Hematopoietic multipotent progenitor cell treated with erythropoietin and hydrocortisone succinate and interleukin-3 and kit ligand, for 8 days (in vitro differentiated cells): ENCODE measurements at regions not wholly inside any gene's neighbourhood (a gene's known extent, or its start where the extent isn't known, plus 50 kb on each side); places are given as distances from the start of the nearest gene placed in this dataset.

Experiments used
- DNase-seq: peaks from one replicate; pipeline ENCODE4 v3.0.0-alpha.2; 2015

DNA sequence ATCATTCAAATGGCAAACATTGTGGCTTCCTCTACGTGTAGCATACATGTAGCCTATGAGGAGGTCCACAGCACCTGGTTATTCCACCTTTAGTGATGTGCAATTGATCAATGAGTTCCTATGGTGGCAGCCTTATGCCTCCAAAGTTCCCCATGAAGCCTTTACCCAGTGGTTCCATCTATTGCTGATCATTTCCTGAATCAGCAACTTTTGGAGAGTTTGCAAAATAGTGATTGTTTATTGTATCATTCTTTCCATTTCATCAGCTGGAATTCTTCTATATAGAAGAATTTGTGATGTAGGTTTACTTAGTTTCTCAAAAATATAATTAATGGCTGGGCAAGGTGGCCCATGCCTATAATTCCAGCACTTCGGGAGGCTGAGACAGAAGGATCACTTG lies 380.2 kb upstream of the MKI67 start:
- DNase-seq = no peak

DNA sequence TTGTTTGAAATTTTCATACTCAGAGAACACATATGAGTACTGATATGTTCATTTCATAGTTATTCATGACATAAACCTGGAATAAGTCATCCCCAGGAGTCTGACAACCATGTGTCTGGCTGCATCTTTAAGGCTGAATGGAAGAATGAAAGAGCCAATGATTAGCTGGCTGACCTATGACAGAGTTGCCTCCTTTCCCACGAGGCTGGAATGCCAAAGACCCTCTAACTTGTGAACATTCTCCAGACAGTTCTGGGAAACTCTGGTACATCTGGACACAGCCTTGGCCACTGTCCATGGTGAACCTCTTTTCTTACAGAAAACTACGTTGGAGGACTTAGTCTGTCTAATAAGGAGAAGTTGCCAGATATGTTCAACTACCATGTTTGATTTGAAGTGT lies 380.8 kb upstream of the MKI67 start:
- DNase-seq = no peak

DNA sequence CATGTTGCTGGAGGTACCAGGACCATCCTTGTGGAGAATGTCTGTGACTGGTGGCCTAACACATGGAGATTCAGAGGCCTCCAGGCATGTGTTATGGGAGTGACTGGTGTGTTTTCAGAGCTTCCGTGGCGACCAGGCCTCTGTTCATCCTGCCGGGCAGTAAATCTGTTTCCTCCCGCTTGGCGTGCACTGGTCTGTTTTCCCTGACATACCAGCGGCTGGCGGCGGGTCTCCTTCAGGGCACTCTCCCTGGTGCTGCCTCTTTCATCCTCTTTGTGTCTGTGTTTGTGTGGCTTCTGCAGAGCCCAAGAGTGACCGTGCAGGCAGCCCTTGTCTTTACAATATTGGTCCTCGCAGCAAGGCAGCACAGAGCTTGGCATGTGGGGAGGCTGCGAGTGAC lies 385.1 kb upstream of the MKI67 start:
- DNase-seq = no peak

DNA sequence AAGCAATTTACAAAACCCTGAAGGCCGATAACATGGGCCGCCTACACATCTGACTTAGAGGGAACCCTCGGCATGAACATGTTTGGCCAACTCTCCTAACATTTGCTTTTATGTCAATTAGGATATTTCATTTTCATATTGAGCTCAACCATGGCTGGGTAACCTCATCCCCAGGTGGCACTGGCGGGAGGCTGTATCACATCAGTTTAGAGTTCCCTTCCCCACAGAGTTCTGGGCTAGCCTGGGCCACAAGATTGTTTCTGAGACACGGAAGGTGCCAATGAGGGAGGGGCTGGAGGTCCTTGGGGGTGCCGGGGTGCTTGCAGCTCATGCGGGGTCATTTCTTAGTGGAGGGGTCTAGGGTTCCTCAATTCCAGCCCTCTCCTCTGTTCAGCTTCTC lies 386.5 kb upstream of the MKI67 start:
- DNase-seq = no peak

DNA sequence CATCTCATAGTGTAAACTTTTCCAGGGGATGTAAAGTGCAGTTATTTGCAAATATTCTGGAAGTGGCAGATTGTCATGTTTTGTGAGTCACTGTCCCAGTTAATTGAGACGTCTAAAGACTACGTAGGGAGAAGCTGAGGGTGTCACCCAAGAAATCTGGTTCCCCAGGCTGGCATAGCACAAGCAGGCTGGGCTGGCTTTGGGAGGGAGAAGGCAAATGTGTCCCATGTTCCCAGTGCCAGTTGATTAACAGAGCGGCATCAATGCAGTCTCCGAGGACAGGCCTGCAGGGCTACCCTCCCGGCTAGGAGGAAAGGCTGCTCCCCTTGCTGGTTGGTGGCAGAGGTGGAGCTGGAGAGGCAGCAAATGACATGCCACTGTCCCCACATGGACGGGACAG lies 388.3 kb upstream of the MKI67 start:
- DNase-seq = no peak

DNA sequence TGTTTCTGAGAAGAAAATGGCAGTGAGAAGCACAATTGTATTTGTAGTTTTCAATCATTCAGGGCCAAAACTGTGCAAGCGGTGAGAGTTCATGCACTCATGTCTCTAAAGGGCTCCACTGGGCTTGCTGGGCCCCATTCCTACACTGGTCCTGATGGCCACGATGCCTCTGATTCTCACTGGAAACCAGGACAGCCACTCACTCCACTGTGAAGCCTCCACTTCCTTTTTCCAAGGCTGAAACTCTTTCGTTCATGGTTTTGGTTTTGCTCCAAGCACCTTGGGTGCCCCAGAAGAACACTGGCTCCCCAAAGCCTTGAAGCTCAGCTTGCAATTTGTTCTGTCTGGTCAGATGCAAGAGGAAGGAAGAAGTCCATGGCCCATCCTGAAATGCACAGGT lies 390.0 kb upstream of the MKI67 start:
- no peak for DNase-seq

DNA sequence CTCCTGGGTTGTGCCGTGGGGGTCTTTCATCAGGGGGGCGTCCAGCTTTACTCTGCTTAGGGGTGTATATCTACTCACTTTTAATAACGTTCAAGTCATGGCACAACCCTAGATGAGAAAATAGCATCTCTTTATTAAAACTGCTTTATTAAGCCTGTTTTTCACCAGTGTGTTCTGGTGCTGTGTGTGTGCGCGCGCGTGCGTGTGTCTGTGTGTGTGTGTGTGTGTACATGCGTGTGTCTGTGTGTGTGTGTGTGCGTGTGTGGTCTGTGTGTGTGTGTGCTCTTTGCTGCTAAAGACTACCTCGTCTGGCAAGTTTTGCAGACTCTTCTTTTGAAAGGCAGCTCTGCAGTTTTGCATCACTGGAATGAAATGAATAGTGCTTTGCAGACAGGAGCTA lies 390.9 kb upstream of the MKI67 start:
- DNase-seq = no peak

DNA sequence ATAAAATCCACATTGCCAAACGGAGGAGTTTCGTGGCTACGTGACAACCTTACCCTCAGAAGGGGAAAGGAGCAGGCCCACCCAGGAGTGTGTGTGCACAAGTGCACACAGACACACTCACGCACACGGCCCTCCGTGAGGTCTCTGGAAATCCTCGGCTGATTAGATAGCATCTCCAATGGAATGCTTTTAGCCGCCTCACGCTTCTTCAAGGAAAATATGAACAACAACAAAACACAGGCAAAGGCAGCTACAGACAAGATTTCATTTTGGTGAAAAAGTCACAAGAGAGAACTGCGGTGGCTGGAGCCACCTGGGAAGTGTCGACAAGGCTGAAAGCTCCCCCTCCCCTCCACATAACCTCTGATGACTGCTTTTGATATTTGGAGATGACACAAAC lies 391.8 kb upstream of the MKI67 start:
- DNase-seq = no peak

DNA sequence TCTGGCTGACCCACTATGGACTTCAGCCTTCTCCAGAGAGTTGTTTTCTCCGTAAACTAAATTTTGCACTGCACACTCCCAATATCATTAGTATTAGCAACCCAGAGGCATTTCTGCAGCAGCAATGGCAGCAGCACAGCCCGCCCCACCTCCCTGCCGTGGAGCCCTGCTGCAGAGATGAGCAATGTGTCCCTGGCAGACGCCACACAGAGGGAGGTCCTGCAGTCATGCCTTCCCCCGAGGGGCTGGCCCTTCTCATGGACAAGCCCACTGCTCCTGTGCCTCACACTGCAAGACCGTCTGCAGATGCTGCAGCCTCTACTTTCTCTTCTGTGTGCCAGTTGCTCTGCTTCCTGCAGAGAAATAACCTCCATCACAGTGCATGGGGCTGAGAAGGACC lies 393.4 kb upstream of the MKI67 start:
- no peak for DNase-seq

DNA sequence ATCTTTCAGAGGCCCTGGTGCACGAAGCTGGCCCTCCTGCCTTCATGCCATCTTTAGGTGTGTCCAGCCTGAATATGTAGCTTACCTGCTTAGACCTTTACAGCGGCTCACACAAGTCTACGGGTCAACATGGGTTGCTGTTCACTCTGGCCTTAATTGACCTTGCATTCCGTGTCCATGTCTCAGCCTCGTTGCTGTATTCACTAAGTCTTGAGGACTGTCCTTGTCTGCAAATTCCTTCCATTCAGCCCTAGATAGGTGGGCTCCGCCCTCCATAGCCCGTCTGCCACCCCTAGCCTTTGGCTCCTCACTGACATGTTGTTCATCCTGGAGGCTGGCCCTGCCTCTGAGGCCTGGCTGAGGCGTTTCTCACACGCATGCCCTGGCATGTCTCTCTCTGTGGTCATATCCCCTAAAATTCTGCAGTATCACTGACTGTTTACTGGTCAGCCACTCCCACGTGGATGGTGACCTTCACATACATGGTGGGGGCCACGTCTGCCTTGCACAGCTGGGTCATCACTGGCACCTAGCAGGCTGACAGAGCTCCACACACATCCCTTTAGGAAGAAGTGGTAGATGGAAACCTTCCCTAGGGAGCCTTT lies 394.1 kb upstream of the MKI67 start:
- no peak for DNase-seq

DNA sequence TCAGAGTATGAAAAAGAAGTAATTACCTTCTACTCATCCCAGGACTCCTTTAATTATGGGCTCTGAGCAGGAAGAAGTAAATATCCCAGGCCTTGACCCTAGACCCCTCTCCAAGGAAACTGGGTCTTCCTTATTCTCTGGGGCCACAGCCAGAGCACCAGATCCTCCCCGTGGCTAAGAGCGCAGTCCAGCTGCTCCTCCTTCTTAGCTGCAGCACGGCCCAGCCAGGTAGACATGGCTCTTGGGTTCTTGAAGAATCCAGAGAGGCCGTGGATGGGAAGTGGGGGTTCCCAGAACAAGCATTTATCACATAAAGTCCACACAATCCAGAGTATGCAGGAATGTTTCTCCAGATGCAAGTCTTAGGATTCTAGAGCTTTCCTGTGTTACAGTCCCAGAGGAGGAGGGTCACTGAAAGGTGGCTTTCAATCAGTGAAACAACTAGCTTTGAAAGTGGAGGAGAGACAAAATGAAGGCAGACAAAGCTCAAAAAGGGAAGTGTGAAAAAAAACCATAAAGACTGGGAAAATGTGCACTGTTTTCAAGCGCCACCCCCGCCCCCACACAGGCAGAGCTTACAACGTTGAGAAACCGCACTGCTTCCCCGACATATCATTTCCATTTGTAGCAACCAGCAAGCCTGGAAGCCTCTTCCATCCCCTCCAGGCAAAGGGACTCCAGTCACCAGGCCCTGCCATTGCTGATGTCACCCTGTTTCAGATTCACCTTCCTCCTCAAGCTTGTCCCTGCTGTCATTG lies 396.5 kb upstream of the MKI67 start:
- no peak for DNase-seq

DNA sequence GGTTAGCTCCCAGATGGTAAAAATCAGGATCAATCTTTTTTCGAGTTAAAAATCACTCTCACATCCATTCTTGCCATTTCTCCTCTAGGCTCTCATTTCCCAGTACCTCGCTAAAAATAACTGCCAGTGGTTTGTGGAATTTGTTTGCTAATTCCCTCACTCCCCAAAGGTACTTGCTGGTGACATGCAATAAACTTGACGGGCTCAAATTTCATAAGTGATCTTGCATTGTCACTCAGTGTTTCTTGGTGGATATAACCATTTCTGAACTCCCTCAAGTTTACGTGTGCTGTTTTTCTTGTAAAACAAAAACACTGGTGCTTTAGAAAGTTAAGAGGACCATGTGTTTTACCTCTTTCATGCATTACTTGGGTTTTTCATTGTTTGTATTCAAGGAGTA lies 399.2 kb upstream of the MKI67 start:
- no peak for DNase-seq

DNA sequence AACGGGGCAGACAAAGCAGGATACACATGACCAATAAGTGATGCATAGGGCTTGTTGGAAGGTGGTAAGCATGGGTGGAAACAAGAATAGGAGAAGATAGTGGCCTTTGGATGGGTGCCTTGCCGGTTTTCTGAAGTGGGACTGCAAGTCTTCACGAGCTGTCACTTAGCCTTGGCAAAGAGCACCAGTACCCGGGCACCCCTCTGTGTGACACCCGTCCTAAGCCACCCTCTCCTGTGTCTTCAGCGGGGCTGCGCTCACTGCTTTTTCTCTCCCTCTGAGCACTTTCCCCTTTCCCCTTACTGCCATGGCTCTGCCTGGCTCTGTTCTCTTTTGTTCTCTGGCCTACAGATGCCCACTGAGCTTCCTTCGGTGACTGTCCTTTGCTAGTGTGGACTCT lies 399.7 kb upstream of the MKI67 start:
- no peak for DNase-seq

DNA sequence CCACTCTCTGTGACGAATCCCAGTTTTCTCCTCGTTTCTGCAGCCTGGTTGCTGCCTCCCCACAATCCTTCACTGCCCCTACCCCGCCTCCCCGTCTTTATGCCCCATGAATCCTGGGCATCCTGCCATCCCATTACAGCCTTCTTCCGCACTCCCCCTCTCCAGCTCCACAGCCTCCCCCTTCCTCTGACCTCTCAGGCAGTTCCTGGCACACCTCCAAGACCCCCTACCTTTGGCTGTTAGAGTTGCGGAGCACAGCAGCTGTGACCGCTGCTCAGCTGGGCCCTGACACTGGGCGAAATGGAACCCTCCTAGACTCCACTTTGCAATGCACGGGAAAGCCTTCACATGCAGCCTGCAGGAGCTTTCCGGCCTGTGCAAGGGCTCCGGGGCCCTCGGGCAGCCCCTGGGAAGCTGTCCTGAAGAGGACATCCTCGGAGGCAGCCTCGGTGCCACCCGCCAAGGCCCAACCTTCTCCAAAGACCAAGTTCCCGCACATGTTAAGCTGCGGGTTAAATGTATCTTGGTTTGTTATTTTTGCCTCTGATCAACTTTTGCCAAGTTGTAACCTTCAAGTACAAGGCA lies 400.7 kb upstream of the MKI67 start:
- DNase-seq = no peak

DNA sequence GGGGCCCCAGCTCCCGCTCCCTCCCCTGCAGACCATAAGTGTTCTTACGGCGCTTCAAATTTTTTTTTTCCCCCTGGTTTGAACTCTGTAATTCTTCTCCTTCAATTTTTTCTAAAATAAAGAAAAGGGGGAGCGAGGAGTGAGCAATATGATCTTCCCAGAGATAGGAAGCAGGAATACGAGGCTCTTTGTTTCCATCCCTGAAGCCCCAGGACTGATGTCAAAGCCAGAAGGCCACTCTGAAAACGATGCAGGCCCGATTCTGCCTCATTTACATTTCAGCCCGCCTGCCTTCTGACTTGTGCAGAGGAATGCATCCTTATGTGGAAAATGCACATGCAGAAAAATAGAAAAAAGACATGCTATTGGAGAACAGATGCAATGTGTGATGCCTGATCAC lies 401.5 kb upstream of the MKI67 start:
- no peak for DNase-seq

DNA sequence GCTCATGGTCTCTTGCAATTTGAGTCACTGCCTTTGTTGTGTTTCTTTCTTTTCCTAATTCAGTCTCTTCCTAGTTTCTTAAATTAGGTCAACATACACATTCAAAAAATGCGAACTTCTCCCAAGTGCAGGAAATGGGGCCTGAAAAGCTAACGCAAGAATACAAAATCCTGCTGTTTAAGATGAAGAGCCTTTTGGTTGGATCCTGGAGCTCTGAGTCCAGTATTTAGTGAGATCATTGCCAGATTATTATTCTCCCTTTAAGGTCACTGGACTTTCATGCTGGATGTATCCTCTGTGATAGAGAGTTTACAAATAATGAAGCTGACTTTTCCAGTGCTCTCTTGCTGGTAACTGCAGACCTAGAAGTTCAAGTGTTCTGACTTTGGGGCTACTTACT lies 401.9 kb upstream of the MKI67 start:
- DNase-seq = no peak

DNA sequence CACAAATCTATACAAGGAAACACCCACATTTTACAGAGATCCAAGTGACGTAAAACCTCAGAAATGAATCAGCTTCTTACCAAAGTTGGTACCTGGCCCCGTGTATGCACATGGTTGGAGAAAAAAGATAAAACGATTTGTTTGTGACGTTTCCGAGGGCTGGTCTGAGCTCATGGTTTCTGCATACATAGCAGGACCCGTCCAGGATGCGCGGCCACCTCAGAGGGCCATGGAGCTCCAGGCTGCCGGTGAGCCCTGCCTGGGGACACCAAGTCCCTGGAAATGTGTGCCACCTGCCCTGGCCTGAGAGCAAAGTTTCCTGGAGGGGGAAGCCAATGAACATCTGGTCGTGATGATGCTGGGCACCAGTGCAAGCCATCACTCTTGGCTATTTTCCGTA lies 402.6 kb upstream of the MKI67 start:
- no peak for DNase-seq

DNA sequence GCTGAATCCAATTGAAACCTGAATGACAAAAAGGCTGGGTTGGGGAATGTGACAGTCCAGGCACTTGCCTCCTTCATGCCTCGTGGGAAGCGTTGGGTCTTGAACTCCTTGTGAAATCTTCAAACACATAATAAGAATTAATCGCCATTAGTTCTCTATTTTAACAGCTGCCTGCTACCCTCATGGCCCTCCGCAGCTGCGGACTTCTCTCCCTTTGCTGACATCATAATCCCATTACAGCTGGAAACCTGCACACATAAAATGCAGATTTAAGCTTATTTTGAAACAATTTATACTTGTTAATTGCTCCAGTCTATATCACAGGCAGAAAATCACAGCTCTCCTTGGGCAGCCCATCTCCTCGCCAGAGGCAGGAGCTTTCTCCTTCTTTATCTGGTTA lies 403.0 kb upstream of the MKI67 start:
- no peak for DNase-seq

DNA sequence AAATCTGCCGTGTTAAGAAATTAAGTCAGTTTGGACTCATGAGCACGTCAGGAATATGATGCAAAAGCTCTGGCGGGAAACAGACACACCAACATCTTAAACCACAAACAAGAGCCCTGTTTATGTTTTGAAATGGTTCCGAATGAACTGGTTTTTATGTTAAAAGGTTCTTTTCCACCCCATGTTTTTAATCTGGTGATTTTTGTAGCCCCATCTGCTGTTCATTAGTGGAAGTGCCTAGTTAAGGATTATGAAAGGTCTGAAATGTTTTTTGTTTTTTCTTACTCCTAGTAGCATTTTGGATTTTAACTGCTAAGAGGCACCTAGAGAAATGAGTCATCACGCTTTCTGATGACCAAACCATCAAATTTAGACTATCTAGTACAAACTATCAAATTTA lies 404.1 kb upstream of the MKI67 start:
- peak; percentile 28 for DNase-seq

DNA sequence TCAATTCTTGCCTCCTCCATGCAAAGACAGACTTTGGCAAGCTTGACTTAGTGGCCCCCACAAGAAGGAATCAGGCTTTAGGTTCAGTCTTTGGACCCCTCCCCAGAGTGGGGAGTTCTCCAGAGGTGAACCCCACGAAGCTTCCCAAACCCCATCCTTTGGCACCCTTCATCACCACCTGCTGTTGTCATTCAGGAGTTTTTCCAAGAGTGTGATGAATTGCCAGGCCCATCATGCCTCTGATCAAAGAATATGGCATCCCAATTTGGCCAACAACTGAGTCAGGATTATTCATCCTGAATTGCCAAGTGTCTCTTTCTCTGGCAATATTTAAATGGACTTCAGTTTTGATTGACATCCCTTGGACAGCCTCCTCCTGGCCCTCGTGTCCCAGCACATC lies 404.7 kb upstream of the MKI67 start:
- no peak for DNase-seq

DNA sequence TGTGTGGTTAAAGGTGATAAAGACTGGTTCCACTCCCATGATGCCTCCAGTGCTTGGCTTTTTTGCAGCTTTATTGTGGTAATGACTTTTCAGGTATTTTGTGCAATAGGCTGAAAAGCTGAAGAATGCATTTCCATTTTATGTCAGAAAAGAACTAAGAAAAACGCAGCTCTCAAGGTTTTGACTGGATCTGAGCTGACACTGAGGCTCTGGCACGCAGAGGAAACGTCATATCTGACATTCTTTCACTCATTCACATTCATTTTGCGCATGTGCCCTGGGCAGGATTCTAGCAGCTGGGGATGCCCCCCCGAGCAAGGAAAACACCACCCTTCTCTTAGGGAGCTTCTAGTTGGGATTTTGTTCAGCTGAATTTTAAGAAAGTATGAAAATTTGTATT lies 408.5 kb upstream of the MKI67 start:
- no peak for DNase-seq

DNA sequence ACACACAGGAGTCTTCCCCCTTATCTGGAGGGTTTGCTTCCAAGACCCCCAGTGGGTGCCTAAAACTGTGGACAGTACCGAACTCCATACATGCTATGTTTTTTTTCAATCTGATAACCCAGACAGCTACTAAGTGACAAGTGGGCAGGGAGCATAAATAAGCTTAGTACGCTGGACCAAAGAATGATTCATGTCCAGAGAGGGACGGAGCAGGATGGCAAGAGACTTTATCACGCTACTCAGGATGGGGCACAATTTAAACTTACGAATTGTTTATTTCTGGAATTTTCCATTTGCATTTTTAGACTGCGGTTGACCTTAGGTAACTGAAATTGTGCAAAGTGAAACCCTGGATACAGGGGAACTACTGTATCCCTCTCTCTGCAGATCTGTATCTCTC lies 410.0 kb upstream of the MKI67 start:
- DNase-seq = no peak

DNA sequence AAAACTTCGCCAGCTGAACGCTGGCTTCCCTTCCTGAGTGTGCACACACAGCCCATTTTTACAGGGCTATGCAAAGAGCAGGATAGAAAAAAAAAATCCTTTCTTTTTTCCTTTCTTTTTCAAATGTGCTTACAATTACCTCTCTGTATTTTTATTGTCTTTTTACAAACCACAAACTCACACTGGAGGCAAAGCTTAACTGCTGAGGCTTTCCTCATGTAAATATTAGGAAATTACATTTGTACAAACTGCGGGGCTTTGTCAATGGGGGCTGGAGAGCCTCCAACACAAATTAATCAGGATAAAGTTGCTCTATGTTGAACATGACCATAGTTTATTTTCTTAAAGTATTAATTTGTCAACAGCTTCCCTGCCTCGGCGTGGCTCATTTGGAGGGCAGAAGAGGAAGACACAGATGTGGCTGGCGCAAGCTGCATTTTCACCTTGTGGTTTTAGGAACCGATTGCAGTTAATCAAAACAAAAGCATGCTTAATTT lies 411.7 kb upstream of the MKI67 start:
- DNase-seq = no peak

DNA sequence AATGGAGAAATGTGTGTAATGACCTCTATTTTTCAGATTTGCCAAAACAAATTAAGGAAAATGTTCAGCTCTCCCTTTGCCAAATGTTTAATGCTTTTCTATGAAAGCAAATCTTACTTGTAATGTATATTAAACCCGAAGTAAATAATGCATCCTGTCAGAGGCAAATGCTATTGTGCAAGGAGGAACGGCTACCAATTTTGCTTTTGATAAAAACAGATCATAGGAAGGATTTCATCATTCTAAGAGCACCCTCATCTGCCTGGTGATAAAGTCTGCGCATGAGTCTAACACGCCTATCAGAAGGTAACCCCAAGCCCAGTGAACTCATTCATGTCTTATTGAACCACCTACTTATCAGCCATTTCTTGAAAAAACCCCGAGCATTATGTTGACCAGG lies 412.4 kb upstream of the MKI67 start:
- DNase-seq = no peak
